ENCODE measurements at regions not wholly inside any gene's neighbourhood (a gene's known extent, or its start where the extent isn't known, plus 50 kb on each side); places are given as distances from the start of the nearest gene placed in this dataset.

- Histone ChIP-seq H3K27me3 (replicated peaks in 1 of 4; ENCODE audit: control insufficient read depth in 3 of 4, extremely low read depth in 1 of 4, insufficient read depth in 3 of 4, low read length in 3 of 4) (no peaks in the 10 kb centered on the region), H4K91ac (replicated peaks; ENCODE audit: insufficient read length, low read length) (no peak overlapping the region), H2AFZ (ENCODE audit: low read length) (no peak overlapping the region), H3K23me2 (ENCODE audit: low read depth, low read length) (no peaks in the 10 kb centered on the region), H2BK15ac (ENCODE audit: low read length) (no peak overlapping the region), H3K56ac (replicated peaks; ENCODE audit: insufficient read length, low read depth, low read length) (no peak overlapping the region), H3K4me2 (ENCODE audit: insufficient read depth in 1 of 2, low read depth in 2 of 2, low read length in 2 of 2) (no peak overlapping the region), H3K79me2 (ENCODE audit: control insufficient read depth in 1 of 2, insufficient read depth in 2 of 2, low read length in 2 of 2) (no peaks in the 10 kb centered on the region), H3K9ac (replicated peaks in 1 of 4; ENCODE audit: extremely low read depth in 1 of 4, low read depth in 3 of 4, low read length in 3 of 4) (no peak overlapping the region), H3K23ac (ENCODE audit: insufficient read length) (no peak overlapping the region), H4K5ac (ENCODE audit: insufficient read length, low read depth, low read length) (no peak overlapping the region), H2BK20ac (ENCODE audit: low read length) (no peak overlapping the region), H3K14ac (ENCODE audit: insufficient read length) (no peak overlapping the region), H3K27ac (ENCODE audit: low read depth, low read length) (no peak overlapping the region), H4K20me1 (replicated peaks in 1 of 2; ENCODE audit: control insufficient read depth in 1 of 2, insufficient read depth in 2 of 2, low read length in 2 of 2) (no peaks in the 10 kb centered on the region), H3K79me1 (ENCODE audit: low read depth, low read length) (no peaks in the 10 kb centered on the region), H3K4me3 (ENCODE audit: extremely low read depth in 1 of 4, insufficient read depth in 2 of 4, low read depth in 3 of 4, low read length in 4 of 4) (no peak overlapping the region), H3K4me1 (replicated peaks in 1 of 4; ENCODE audit: control insufficient read depth in 3 of 4, insufficient read depth in 4 of 4, low read length in 3 of 4) (no peaks in the 10 kb centered on the region), H2BK120ac (replicated peaks; ENCODE audit: low read depth, low read length) (no peak overlapping the region), H3K4ac (replicated peaks; ENCODE audit: insufficient read length, low read depth, low read length) (no peak overlapping the region), H2BK12ac (ENCODE audit: low read depth, low read length) (no peak overlapping the region), H3K36me3 (ENCODE audit: control insufficient read depth in 2 of 4, insufficient read depth in 4 of 4, low read length in 3 of 4) (no peaks in the 10 kb centered on the region), H3K9me3 (ENCODE audit: insufficient read depth in 2 of 2, low read depth in 1 of 2, low read length in 1 of 2) (no peaks in the 10 kb centered on the region), H2AK5ac (ENCODE audit: low read depth, low read length) (no peak overlapping the region), H4K8ac (ENCODE audit: extremely low read depth, insufficient read depth, low read length) (no peak overlapping the region), H2BK5ac (ENCODE audit: low read depth, low read length) (no peak overlapping the region), H3K18ac (ENCODE audit: extremely low read depth, low read length) (no peak overlapping the region)
- no peak for TF ChIP-seq HDAC6 (IDR thresholded peaks at IDR 0.05; ENCODE audit: low read depth, low read length)
- no peak for DNase-seq (ENCODE audit: low read depth in 1 of 2, low spot score in 2 of 2)
- POLR2A ChIA-PET (ENCODE audit: partially characterized antibody), result interaction anchor here (0.6 kb wide), 1 partner anchor 165 kb away, joined by 5 read pairs; no protein-coding TSS in a partner anchor
- CTCF ChIA-PET (ENCODE audit: partially characterized antibody), result no interaction called here
- WGBS, 2 experiments (ENCODE audit: extremely low coverage in 1 of 2, insufficient coverage in 1 of 2, insufficient read length in 1 of 2, insufficient replicate concordance in 2 of 2, low coverage in 1 of 2, low lambda C conversion rate in 2 of 2, missing lambda C conversion rate in 1 of 2), result 93% methylated on average over 3 of the region's 3 CpGs; no CpG with 5 or more reads in 1 of the 2 experiments
- no peak for FAIRE-seq
Measured at GRCh38 chr10:107741971-107742370, 577.5 kb upstream of the SORCS1 start.
